NCI-H2029 treated with DMSO at 0.1 percent for 48 hours (cell line): ENCODE measurements at regions not wholly inside any gene's neighbourhood (a gene's known extent, or its start where the extent isn't known, plus 50 kb on each side); places are given as distances from the start of the nearest gene placed in this dataset.

ENCODE experiments used
- DNase-seq: peaks from one replicate; lab custom pipeline; 2025; lab: John Stamatoyannopoulos, UW

- no peak for DNase-seq
Observed at GRCh38 chr4:179441596-179441995, 1999.4 kb upstream of the AGA start.

- DNase-seq, result no peak
Observed at GRCh38 chr4:179447308-179447707, 2005.1 kb upstream of the AGA start.

- no peak for DNase-seq
Observed at GRCh38 chr4:179465131-179465797, 2023.0 kb upstream of the AGA start.

GRCh38 chr4:179467878-179468277 is 2025.6 kb upstream of the AGA start:
- no peak for DNase-seq

GRCh38 chr4:179472164-179472563 is 2029.9 kb upstream of the AGA start:
- DNase-seq, result no peak

GRCh38 chr4:179478608-179479007 is 2036.4 kb upstream of the AGA start:
- DNase-seq, result no peak

GRCh38 chr4:179485781-179486180 is 2043.5 kb upstream of the AGA start:
- no peak for DNase-seq

- DNase-seq, result no peak
Observed at GRCh38 chr4:179486570-179487335, 2044.5 kb upstream of the AGA start.

- no peak for DNase-seq
Observed at GRCh38 chr4:179492260-179493080, 2050.2 kb upstream of the AGA start.

GRCh38 chr4:179503976-179504375 is 2061.7 kb upstream of the AGA start:
- DNase-seq, result no peak

- no peak for DNase-seq
Observed at GRCh38 chr4:179509489-179509888, 2067.3 kb upstream of the AGA start.

- DNase-seq, result no peak
Observed at GRCh38 chr4:179521952-179522351, 2079.7 kb upstream of the AGA start.

GRCh38 chr4:179530958-179531357 is 2088.7 kb upstream of the AGA start:
- no peak for DNase-seq

GRCh38 chr4:179536694-179537093 is 2094.5 kb upstream of the AGA start:
- DNase-seq, result no peak

GRCh38 chr4:179539641-179540040 is 2097.4 kb upstream of the AGA start:
- DNase-seq, result no peak

- no peak for DNase-seq
Observed at GRCh38 chr4:179543771-179544170, 2101.5 kb upstream of the AGA start.

- no peak for DNase-seq
Observed at GRCh38 chr4:179544496-179544895, 2102.3 kb upstream of the AGA start.

GRCh38 chr4:179552131-179552530 is 2109.9 kb upstream of the AGA start:
- DNase-seq, result no peak

- no peak for DNase-seq
Observed at GRCh38 chr4:179563741-179564140, 2121.5 kb upstream of the AGA start.

GRCh38 chr4:179569549-179569948 is 2127.3 kb upstream of the AGA start:
- no peak for DNase-seq

- DNase-seq, result no peak
Observed at GRCh38 chr4:179582164-179582905, 2140.1 kb upstream of the AGA start.

- no peak for DNase-seq
Observed at GRCh38 chr4:179583221-179583620, 2141.0 kb upstream of the AGA start.
